ENCODE measurements at regions not wholly inside any gene's neighbourhood (a gene's known extent, or its start where the extent isn't known, plus 50 kb on each side); places are given as distances from the start of the nearest gene placed in this dataset.

- H3K4me3 ChIP-seq (ENCODE audit: control insufficient read depth, low read depth, low read length), result no peak overlapping the region
- TF ChIP-seq, protein P1, sequence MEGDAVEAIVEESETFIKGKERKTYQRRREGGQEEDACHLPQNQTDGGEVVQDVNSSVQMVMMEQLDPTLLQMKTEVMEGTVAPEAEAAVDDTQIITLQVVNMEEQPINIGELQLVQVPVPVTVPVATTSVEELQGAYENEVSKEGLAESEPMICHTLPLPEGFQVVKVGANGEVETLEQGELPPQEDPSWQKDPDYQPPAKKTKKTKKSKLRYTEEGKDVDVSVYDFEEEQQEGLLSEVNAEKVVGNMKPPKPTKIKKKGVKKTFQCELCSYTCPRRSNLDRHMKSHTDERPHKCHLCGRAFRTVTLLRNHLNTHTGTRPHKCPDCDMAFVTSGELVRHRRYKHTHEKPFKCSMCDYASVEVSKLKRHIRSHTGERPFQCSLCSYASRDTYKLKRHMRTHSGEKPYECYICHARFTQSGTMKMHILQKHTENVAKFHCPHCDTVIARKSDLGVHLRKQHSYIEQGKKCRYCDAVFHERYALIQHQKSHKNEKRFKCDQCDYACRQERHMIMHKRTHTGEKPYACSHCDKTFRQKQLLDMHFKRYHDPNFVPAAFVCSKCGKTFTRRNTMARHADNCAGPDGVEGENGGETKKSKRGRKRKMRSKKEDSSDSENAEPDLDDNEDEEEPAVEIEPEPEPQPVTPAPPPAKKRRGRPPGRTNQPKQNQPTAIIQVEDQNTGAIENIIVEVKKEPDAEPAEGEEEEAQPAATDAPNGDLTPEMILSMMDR (conservative IDR thresholded peaks at IDR 0.05; ENCODE audit: control insufficient read depth, insufficient read depth, low read depth, low read length), result no peak
- no peak for DNase-seq (ENCODE audit: low read depth)
These were observed 567.0 kb upstream of the SGCD start for GRCh38 chr5:155759984-155760383.

DNA sequence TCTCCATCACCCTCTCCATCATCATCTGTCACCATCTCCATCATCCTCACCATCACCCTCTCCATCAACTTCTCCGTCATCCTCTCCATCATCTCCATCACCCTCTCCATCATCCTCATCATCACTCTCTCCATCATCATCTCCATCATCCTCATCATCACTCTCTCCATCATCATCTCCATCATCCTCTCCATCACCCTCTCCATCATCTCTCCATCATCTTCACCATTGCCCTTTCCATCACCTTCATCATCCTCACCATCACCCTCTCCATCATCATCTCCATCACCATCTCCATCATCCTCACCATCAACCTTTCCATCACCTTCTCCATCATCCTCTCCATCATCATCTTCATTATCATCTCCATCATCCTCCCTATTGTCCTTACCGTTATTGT, 565.5 kb upstream of the SGCD start:
- DNase-seq (ENCODE audit: low read depth), result no peak
- no peak overlapping the region for H3K4me3 ChIP-seq (ENCODE audit: control insufficient read depth, low read depth, low read length)
- TF ChIP-seq, protein P1 (conservative IDR thresholded peaks at IDR 0.05; ENCODE audit: control insufficient read depth, insufficient read depth, low read depth, low read length), result no peak

- TF ChIP-seq, protein P1 (conservative IDR thresholded peaks at IDR 0.05; ENCODE audit: control insufficient read depth, insufficient read depth, low read depth, low read length), result no peak
- DNase-seq (ENCODE audit: low read depth), result no peak
- no peak overlapping the region for H3K4me3 ChIP-seq (ENCODE audit: control insufficient read depth, low read depth, low read length)
These were observed 561.2 kb upstream of the SGCD start for GRCh38 chr5:155765715-155766114.

- H3K4me3 ChIP-seq (ENCODE audit: control insufficient read depth, low read depth, low read length), result no peak overlapping the region
- TF ChIP-seq, protein P1 (conservative IDR thresholded peaks at IDR 0.05; ENCODE audit: control insufficient read depth, insufficient read depth, low read depth, low read length), result no peak
- no peak for DNase-seq (ENCODE audit: low read depth)
These were observed 559.5 kb upstream of the SGCD start for GRCh38 chr5:155767470-155767869.

DNA sequence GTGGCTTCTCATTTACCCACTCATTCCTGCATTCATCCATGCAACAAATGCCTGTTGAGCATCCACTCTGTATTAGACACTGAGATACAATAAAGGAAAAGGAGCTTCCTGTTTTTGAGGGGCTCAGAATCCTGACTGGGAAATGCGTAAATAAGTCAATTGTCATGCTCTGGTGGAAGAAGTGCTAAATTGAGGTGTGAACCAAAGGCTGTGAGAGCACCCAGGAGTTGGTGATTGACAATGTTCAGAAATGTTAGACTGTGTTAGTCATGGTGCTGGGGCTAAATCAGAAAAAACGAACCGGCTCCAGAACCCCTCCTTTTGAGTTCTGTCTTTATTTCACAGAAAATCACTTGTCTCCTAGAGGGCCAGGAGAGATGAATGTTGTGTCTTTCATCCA, 558.6 kb upstream of the SGCD start:
- TF ChIP-seq, protein P1 (conservative IDR thresholded peaks at IDR 0.05; ENCODE audit: control insufficient read depth, insufficient read depth, low read depth, low read length), result no peak
- no peak overlapping the region for H3K4me3 ChIP-seq (ENCODE audit: control insufficient read depth, low read depth, low read length)
- no peak for DNase-seq (ENCODE audit: low read depth)

- DNase-seq (ENCODE audit: low read depth), result no peak
- no peak overlapping the region for H3K4me3 ChIP-seq (ENCODE audit: control insufficient read depth, low read depth, low read length)
- TF ChIP-seq, protein P1 (conservative IDR thresholded peaks at IDR 0.05; ENCODE audit: control insufficient read depth, insufficient read depth, low read depth, low read length), result no peak
These were observed 554.8 kb upstream of the SGCD start for GRCh38 chr5:155772009-155772662.

GRCh38 chr5:155773680-155774079, 553.3 kb upstream of the SGCD start:
- TF ChIP-seq, protein P1 (conservative IDR thresholded peaks at IDR 0.05; ENCODE audit: control insufficient read depth, insufficient read depth, low read depth, low read length), result no peak
- no peak overlapping the region for H3K4me3 ChIP-seq (ENCODE audit: control insufficient read depth, low read depth, low read length)
- DNase-seq (ENCODE audit: low read depth), result no peak
